ENCODE measurements at regions not wholly inside any gene's neighbourhood (a gene's known extent, or its start where the extent isn't known, plus 50 kb on each side); places are given as distances from the start of the nearest gene placed in this dataset.

DNA sequence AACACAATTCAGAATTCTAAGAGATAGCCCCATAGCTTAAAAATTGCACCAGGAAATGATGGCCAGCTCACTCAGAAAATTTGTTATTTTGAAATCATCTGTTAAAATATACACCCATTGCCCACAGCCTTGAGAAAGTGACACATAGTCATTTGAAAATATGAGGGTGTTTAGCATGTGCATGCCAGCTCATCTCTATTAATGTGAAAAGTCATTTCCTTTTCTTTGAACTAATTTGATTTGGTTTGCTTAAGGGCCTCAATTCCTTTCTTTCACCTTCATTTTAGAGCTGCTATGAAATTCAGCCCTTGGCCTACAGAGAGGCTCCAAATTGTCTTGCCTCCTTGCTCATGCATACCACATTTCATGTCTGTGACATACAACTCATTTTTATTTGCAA is 241.4 kb downstream of the PHLDA1 start:
- TF ChIP-seq POLR2A (IDR thresholded peaks at IDR 0.05; ENCODE audit: low read depth, low read length), result no peak
- TF ChIP-seq TAF1 (IDR thresholded peaks at IDR 0.05; ENCODE audit: borderline replicate concordance, low read depth, low read length), result no peak

Measured in GM12892 (cell line).